ENCODE measurements at regions not wholly inside any gene's neighbourhood (a gene's known extent, or its start where the extent isn't known, plus 50 kb on each side); places are given as distances from the start of the nearest gene placed in this dataset.
"Not testable (repeated sequence)": the region's sequence is repeated elsewhere in the genome, so short reads cannot be mapped to it uniquely, and the experiment has no call there.

DNA sequence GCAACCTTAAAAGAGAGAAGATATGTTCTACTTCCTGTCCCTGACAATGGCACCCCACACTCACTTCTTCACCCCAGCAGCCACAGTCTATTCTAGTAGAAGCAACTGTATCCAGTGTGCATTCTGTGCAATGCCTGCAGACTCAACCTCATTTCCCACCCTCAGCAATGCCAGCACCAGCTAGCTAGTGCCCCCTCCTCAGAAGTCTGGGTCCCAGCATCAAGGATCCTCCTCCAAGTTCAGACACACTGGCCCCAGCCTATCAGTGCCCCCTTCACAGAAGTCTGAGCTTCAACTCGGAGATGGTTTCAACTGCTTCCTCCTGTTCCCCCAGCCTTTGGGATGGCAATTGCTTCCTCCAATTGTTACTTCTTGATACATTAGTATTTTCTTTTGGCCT is 268.3 kb downstream of the MEX3B start:
- DNase-seq (ENCODE audit: low spot score), result no peak

GRCh38 chr15:81776976-81777375 is 268.8 kb downstream of the MEX3B start:
- no peak for DNase-seq (ENCODE audit: low spot score)

- DNase-seq (ENCODE audit: low spot score), result not testable (repeated sequence)
Observed at GRCh38 chr15:81775779-81776178, 270.0 kb downstream of the MEX3B start.

- DNase-seq (ENCODE audit: low spot score), result no peak
Observed at GRCh38 chr15:81774309-81774708, 271.5 kb downstream of the MEX3B start.

DNA sequence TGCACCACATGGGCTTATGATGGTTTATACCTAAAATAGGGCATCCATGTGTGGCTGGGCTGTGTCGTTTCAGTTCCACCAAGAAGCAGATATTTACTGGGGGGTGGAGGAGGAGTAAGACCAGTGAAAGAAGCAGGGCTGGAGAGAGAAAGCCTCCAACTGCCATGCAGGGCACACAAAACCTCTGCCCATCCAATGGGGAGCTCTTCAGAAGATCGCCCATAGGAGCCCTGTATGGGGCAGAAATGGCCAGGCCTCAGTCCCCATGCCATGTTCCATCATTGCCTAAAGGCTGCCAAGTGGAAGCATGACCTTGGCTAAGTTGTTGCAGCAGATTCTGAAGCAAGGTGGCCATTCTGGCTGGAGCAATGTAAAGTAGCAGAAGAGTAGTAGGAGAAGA is 277.0 kb downstream of the MEX3B start:
- no peak for DNase-seq (ENCODE audit: low spot score)

DNA sequence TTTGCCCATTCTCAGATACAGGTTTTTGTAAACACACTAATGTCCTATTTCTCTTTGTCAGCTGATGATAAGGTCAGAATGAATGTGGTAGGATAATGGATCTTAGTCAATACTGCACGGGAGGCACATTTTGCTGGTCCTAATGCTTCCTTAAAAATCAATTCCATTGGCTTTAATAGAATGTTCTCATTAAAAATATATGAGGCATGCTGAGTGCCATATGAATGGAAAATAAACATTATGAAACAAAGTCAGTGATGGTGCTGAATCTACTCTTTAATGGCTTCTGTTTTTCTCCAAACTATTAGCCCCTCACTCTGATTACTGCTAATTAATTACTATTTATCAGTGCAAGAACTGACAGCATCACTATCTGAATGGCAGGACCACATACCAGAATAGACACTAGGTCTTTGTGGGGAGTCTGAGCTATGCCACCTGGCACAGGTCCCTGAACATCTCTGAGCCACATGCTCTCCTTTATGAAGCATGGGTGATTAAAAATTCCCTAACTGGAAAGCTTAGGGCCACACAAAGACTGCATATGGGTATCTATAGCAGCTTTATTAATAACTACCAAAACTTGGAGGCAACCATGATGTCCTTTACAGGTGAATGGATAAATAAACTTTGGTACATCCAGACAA is 278.9 kb downstream of the MEX3B start:
- no peak for DNase-seq (ENCODE audit: low spot score)

DNA sequence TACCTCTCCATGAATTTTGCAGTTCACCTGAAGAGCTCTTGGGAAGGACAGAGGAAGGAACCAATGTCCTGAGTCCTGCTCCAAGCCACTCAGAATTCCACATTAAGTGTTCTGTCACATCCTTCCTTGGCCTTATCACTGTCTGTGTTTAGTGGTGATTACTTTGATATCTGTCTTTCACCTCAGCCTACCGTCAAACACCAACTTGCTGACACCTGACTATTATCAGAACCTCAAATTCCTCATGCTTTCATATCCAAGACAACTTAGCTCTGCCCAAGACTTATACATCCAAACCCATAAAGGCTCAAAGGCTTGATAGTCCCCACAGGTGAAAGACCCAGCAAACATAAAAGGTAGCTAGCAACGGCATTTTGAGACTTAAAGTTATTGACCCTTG is 280.0 kb downstream of the MEX3B start:
- DNase-seq (ENCODE audit: low spot score), result no peak

- no peak for DNase-seq (ENCODE audit: low spot score)
Observed at GRCh38 chr15:81763304-81763703, 282.5 kb downstream of the MEX3B start.

DNA sequence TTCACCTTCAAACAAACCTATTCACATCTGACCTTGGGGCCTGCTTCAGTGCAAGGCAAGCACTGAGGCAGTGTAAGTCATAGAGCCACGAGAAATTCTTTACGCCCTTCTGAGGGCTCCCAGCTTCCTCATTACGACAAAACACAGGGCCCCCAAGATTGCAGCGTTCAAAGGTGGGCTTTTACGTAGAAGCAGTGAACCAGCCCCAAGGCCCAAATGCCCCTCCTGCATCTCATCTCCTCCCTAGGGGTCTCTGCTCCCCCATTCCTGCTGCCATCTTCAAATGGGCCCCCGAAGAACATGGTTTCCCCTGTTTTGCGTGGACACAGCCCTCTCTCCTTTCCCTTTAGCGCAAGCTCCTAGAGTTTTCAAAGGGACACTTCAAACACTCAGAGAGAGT is 285.1 kb downstream of the MEX3B start:
- no peak for DNase-seq (ENCODE audit: low spot score)

DNA sequence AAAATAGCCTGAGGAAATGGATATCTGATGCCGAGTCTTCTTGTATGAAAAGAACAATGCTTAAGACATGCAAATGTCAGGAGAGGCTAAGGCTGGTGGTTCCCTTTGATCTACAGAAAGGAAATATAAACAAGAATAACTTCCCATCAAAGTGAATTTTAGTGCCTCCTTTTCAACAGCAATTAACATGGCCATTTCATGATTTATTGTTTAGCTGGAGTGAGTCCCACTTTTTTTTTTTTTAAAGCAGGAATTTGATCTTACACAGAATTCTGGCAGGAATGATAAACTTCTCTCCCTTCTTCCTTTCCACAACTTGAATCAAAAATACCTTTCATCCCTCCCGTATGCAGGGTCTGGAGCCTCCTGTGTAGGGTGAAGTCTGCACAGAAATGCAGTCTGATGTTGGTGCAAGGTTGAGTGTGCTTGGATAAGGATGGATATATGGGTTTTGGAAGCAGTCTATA is 287.0 kb downstream of the MEX3B start:
- DNase-seq (ENCODE audit: low spot score), result no peak

DNA sequence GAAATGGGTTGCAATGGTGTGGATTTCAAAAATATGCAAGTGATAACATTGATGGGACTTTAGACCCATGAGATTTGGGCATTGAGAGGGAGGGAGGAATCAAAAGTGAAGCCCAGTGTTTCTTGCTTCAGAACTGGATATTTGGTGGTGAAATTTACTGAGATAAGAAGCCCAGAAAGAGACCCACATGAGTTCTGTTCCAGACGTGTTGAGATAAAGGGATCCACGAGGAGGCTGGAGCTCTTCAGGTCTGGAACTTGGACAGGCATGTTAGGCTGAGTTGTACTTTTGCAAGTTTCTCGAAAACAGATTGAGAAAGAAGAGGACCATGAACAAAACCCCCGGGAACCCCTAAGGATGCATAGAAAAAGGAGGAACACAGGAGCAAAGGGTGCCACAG is 290.2 kb downstream of the MEX3B start:
- no peak for DNase-seq (ENCODE audit: low spot score)

DNA sequence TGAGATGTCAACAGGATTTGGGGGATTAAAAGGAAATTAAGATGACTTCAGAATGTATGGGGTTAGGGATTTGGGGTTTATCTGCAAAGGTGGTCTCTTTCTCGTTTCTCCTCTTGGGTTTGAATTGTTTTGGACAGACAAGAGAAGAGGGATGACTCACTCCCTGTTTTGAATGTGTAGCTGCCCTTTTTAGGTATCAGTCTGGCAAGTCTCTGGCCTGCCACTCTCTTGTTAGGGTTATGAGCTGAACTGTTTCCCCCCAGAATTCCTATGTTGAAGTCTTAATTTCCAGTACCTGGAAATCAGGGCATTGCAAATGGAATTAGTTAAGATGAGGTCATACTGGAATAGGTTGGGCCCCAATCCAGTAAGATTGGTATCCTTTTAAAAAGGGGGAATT is 291.7 kb downstream of the MEX3B start:
- DNase-seq (ENCODE audit: low spot score), result no peak

DNA sequence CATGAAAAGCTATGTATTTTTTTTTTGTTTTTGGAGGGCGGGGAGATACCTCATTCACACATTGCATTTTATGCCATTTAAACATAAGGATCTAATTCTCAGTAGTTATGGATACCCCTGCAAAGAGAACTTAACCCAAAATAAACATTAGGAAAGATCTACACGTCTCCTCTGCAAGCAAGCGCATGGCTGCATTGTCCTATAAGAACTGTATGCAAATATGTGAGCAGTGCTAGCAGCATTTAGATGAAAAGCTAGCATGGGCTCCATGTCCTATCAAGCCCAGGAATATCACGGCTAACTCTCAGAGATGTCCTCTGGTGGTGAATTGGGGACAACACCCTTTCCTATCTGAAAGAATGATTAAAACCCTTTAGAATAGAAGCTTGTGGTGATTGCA is 292.8 kb downstream of the MEX3B start:
- DNase-seq (ENCODE audit: low spot score), result no peak

DNA sequence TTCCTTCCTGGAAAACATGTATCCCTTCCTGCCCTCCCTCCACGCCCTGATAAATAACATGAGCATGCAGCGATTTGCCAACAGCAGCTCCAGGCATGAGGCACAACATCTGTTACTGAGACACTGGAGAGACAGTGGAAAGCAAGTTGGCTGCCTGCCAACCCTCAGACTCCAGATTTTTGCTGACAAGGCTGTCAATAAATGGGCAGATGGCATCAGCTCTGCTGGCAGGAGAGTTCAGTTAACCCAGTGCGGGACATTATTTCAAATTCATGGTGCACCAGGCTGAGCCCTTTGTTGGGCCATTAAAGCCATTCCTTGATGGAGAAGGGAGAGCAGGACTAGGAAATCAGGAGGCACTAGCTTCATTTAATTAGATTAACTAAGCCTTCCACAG is 293.3 kb downstream of the MEX3B start:
- no peak for DNase-seq (ENCODE audit: low spot score)

GRCh38 chr15:81751816-81752545 is 293.8 kb downstream of the MEX3B start:
- no peak for DNase-seq (ENCODE audit: low spot score)

- no peak for DNase-seq (ENCODE audit: low spot score)
Observed at GRCh38 chr15:81751256-81751655, 294.6 kb downstream of the MEX3B start.

DNA sequence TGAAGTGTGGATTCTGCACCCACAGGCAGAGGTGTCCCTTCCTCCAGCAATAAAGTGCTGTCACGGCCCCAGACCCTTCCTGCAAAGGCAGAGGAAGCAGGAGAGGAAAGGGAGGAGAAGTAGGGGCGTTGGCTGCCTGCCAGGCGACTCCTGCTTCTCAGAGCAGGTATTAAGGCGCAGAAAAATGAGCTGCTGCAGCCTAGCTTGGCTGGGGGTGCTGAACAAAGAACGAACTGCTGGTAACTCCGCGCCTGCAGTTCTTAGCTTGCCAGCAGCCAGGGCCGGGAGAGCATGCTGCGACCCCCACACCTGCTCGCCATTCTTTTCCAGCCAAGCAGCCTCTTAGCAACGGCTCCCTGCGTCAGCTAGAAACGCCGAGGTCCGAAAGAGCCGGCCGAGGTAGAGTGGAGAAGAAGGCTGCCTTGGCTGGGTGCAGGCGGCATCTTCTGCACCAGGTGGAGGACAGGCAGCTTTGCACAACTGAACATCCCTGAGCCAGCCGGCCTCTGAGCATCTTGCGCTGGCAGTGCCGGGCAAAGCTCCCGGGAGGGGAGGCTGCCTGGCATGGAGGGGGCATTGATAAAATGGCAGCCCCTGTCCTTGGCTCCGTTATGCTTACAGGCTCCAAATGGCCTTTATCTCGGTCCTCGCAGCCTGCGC is 296.0 kb downstream of the MEX3B start:
- DNase-seq (ENCODE audit: low spot score), result no peak

GRCh38 chr15:81747482-81747881 is 298.3 kb downstream of the MEX3B start:
- DNase-seq (ENCODE audit: low spot score), result no peak

DNA sequence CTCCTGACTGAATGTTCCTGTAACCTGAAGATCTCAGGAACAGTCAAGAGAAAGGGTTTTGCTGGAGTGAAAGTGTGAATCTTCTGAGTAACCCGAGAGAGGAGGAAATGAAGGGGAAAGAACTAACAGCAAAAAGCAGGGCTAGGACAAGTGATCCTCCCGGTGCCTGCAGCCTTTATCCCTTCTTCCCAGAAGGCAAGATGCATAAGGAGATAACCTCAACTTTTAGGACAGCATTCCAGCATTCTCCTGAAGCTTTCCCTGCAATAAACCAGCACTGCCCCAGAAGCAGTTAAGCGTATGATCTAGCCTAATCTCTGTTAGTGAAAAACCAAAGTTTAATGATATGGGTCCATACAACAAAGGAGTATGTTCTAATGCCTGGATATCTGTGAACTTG is 298.8 kb downstream of the MEX3B start:
- DNase-seq (ENCODE audit: low spot score), result no peak

- DNase-seq (ENCODE audit: low spot score), result no peak
Observed at GRCh38 chr15:81744364-81744763, 301.5 kb downstream of the MEX3B start.

GRCh38 chr15:81740416-81740815 is 305.4 kb downstream of the MEX3B start:
- DNase-seq (ENCODE audit: low spot score), result no peak

- DNase-seq (ENCODE audit: low spot score), result no peak
Observed at GRCh38 chr15:81729340-81729739, 316.5 kb downstream of the MEX3B start.

DNA sequence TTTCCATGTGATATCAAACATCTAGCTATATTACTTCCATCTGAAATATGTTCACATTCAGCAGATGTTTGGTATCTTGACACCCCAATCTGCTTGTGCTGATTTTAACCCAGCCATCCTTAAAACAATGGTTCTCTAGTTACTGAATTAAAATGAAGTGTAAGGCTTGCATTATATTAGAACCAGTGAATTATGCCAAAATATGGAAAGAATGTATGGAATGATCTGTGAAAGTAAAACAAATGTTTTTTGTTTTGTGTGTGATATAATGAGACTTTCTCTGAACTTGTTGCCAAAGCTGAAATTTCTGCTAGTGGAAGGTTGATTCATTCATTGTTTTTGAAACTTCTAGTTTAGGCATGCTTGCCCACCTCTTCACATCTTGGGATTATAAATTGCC is 317.1 kb downstream of the MEX3B start:
- no peak for DNase-seq (ENCODE audit: low spot score)
